Endothelial cell (in vitro differentiated cells): ENCODE measurements at regions not wholly inside any gene's neighbourhood (a gene's known extent, or its start where the extent isn't known, plus 50 kb on each side); places are given as distances from the start of the nearest gene placed in this dataset.

Experiments
- DNase-seq: peaks from one replicate; pipeline ENCODE4 v3.0.0; 2021; ENCODE audit warnings: low spot score
- H3K27ac Mint-ChIP-seq: one replicate; pipeline ENCODE4 v1.8.0; 2021; ENCODE audit warnings: mixed read lengths, inconsistent platforms; ENCODE audit not compliant: unreplicated experiment
- H3K27me3 Mint-ChIP-seq: one replicate; pipeline ENCODE4 v1.8.0; 2021; ENCODE audit warnings: mild to moderate bottlenecking, moderate library complexity, mixed read lengths, inconsistent platforms; ENCODE audit not compliant: unreplicated experiment
- H3K36me3 Mint-ChIP-seq: one replicate; pipeline ENCODE4 v1.8.0; 2021; ENCODE audit warnings: mild to moderate bottlenecking, low read depth, mixed read lengths, inconsistent platforms; ENCODE audit not compliant: unreplicated experiment
- H3K4me1 Mint-ChIP-seq: one replicate; pipeline ENCODE4 v1.8.0; 2021; ENCODE audit warnings: mild to moderate bottlenecking, mixed read lengths, inconsistent platforms; ENCODE audit not compliant: unreplicated experiment
- H3K4me3 Mint-ChIP-seq: one replicate; pipeline ENCODE4 v1.8.0; 2021; ENCODE audit warnings: mild to moderate bottlenecking, mixed read lengths, inconsistent platforms; ENCODE audit not compliant: unreplicated experiment
- H3K9me3 Mint-ChIP-seq: one replicate; pipeline ENCODE4 v1.8.0; 2021; ENCODE audit warnings: mixed read lengths, inconsistent platforms; ENCODE audit not compliant: unreplicated experiment
- TF ChIP-seq, protein P1 (sequence below): fragments of 200-600 bp; sonication (generic); IDR thresholded peaks from one replicate; pipeline ENCODE4 v1.5.0; 2021; ENCODE audit warnings: antibody characterized with exemption; ENCODE audit not compliant: unreplicated experiment

- Mint-ChIP-seq H3K36me3 (no peaks in the 10 kb centered on the region), H3K27ac (no peak overlapping the region), H3K4me3 (no peak overlapping the region), H3K9me3 (no peaks in the 10 kb centered on the region), H3K27me3 (peaks cover 1% of the 10 kb centered on the region), H3K4me1 (peaks cover 4% of the 10 kb centered on the region)
- TF ChIP-seq, protein P1, sequence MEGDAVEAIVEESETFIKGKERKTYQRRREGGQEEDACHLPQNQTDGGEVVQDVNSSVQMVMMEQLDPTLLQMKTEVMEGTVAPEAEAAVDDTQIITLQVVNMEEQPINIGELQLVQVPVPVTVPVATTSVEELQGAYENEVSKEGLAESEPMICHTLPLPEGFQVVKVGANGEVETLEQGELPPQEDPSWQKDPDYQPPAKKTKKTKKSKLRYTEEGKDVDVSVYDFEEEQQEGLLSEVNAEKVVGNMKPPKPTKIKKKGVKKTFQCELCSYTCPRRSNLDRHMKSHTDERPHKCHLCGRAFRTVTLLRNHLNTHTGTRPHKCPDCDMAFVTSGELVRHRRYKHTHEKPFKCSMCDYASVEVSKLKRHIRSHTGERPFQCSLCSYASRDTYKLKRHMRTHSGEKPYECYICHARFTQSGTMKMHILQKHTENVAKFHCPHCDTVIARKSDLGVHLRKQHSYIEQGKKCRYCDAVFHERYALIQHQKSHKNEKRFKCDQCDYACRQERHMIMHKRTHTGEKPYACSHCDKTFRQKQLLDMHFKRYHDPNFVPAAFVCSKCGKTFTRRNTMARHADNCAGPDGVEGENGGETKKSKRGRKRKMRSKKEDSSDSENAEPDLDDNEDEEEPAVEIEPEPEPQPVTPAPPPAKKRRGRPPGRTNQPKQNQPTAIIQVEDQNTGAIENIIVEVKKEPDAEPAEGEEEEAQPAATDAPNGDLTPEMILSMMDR, result no peak
- no peak for DNase-seq
Measured at GRCh38 chr1:83706354-83706938, 292.5 kb downstream of the TTLL7 start.

DNA sequence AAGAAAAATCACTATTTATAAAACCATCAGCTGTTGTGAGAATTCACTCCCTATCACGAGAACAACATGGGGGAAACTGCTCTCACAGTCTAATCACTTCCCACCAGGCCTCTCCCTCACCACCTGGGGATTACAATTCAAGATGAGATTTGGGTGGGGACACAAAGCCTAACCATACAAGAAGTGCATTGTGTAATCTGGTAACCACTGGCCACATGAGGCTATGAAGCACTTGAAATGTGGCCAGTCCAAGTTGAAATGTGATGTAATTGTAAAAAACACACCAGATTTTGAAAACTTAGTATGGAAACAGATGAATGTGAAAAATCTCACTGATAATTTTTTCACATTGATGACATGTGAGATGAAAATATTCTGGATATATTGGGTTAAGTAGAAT, 293.8 kb downstream of the TTLL7 start:
- Mint-ChIP-seq H3K27me3 (peaks cover 1% of the 10 kb centered on the region), H3K4me1 (peaks cover 5% of the 10 kb centered on the region), H3K4me3 (no peak overlapping the region), H3K27ac (no peak overlapping the region), H3K9me3 (no peaks in the 10 kb centered on the region), H3K36me3 (no peaks in the 10 kb centered on the region)
- TF ChIP-seq, protein P1, result no peak
- no peak for DNase-seq

DNA sequence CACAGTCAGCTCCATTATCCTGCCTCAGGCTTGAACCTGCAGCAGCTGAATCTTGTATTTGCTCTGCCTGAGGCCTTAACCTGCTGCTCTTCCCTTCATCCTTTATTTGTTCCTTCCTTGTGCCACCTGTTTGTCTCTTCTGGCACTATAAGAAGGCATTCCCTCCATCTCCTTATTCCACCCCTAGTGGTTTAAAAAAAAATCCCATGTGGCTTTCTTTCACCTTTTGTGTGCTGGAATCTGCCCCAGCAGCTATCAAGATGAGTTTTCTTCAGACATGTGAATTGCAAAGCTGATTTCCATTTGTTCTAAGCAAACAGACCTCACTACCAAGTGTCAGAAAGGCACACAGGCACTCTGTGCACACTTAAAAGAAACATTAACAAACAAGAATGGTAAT, 294.6 kb downstream of the TTLL7 start:
- Mint-ChIP-seq H3K9me3 (no peaks in the 10 kb centered on the region), H3K4me3 (no peak overlapping the region), H3K4me1 (peaks cover 5% of the 10 kb centered on the region), H3K36me3 (no peaks in the 10 kb centered on the region), H3K27me3 (peaks cover 1% of the 10 kb centered on the region), H3K27ac (no peak overlapping the region)
- TF ChIP-seq, protein P1, result no peak
- no peak for DNase-seq

- TF ChIP-seq, protein P1, result no peak
- no peak overlapping the region for H3K4me3 Mint-ChIP-seq
- H3K27me3 Mint-ChIP-seq, result peaks cover 1% of the 10 kb centered on the region
- no peak for DNase-seq
- H3K4me1 Mint-ChIP-seq, result peaks cover 5% of the 10 kb centered on the region
- no peaks in the 10 kb centered on the region for H3K9me3 Mint-ChIP-seq
- H3K27ac Mint-ChIP-seq, result no peak overlapping the region
- H3K36me3 Mint-ChIP-seq, result no peaks in the 10 kb centered on the region
Measured at GRCh38 chr1:83702356-83702755, 296.6 kb downstream of the TTLL7 start.

DNA sequence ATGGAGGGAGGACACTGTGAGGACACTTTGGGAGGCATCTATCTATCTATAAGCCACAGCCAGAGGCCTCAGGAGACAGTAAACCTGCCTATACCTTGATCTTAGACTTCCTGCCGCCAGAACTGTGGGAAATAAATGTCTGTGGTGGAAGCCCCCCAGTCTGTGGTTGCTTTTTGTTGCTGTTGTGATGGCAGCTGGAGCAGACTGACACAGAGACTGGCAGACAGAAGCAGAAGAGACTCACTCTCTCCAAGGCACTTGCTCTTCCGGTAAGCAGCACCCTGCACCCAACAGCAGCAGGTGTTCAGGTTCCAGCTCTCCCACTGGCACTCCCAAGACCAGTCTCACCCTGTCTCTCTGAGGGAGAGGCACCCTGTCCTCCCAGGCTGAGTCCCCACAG, 297.6 kb downstream of the TTLL7 start:
- Mint-ChIP-seq H3K9me3 (no peaks in the 10 kb centered on the region), H3K36me3 (no peaks in the 10 kb centered on the region), H3K4me1 (peaks cover 8% of the 10 kb centered on the region), H3K27ac (no peak overlapping the region), H3K27me3 (peaks cover 4% of the 10 kb centered on the region), H3K4me3 (no peak overlapping the region)
- TF ChIP-seq, protein P1, result no peak
- no peak for DNase-seq
